Activated effector memory CD4-positive, alpha-beta T cell treated with anti-CD3 and anti-CD28 coated beads, Interleukin-2, amount 50 U/mL, for 16 hours (primary cell): ENCODE measurements at regions not wholly inside any gene's neighbourhood (a gene's known extent, or its start where the extent isn't known, plus 50 kb on each side); places are given as distances from the start of the nearest gene placed in this dataset.
"Not testable (repeated sequence)": the region's sequence is repeated elsewhere in the genome, so short reads cannot be mapped to it uniquely, and the experiment has no call there.

Experiments
- DNase-seq: peaks from one replicate; pipeline ENCODE4 v3.0.0-alpha.2; 2020

DNA sequence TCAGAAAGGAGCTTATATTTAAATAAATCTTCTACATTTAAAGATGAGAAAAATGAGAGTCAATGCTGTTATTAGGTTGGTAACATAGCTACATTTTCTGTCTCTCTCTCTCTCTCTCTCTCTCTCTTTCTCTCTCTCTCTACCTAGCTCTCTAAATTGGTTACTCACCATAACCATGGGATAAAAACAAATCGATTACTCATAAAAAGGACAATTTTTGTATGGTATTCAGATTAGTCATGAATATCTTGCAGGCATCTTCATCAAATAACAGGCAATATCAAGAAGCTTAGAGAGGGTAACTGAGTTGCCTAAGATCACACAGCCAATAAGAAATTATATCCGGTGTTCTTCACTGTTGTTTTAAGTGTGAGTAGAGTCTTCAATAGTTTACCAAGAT is 81.8 kb upstream of the ALCAM start:
- DNase-seq: no peak

DNA sequence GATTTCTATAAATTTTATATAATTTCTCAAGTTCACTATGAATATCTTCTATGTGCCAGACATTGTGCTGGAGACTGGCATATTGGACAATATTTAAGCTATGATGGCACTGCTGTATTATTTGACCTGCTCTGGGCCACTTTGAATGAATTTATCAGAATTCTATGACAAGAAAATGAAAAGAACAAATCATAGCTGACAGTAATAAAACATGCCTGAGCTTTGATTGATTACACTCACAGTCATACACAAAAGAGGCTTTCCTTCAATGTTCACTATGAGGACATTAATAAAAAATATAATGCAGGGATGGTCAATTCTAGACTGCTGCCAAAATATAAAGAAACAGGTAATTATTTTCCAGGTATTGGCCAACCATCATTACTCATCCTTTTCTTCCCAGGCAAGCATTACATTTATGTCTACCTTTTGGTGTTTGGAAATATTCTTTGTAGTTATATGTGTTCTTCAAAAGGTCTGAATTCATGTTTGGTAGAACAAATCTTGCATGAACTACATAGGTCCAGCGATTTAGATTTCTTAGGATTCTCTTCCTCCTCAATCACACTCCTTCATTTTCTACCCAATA is 81.0 kb upstream of the ALCAM start:
- DNase-seq: no peak

DNA sequence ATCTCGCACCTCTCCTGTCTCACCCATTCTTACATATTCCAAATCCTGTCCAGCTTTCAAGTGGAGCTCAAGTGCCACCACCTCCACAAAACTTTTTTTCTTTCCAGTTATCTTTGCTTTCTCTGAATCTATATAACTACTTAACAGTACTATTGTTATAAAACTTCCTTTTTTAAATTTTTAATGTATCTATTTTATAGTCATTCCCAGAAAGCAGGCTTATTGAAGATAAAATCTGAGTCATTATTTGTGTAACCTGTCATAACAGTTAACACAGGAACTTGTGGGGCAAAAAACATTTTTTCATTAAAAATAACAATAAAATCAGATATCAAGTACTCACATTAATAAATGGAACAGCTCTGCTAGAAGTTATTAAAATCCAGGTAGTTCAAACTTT is 73.3 kb upstream of the ALCAM start:
- no peak for DNase-seq

DNA sequence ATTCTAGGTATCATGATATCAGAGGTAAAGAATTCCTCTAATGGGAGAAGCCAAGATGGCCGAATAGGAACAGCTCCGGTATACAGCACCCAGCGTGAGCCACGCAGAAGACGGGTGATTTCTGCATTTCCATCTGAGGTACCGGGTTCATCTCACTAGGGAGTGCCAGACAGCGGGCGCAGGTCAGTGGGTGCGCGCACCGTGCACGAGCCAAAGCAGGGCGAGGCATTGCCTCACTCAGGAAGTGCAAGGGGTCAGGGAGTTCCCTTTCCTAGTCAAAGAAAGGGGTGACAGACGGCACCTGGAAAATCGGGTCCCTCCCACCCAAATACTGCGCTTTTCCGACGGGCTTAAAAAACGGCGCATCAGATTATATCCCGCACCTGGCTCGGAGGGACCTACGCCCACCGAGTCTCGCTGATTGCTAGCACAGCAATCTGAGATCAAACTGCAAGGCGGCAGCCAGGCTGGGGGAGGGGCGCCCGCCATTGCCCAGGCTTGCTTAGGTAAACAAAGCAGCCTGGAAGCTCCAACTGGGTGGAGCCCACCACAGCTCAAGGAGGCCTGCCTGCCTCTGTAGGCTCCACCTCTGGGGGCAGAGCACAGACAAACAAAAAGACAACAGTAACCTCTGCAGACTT is 70.4 kb upstream of the ALCAM start:
- DNase-seq: not testable (repeated sequence)

DNA sequence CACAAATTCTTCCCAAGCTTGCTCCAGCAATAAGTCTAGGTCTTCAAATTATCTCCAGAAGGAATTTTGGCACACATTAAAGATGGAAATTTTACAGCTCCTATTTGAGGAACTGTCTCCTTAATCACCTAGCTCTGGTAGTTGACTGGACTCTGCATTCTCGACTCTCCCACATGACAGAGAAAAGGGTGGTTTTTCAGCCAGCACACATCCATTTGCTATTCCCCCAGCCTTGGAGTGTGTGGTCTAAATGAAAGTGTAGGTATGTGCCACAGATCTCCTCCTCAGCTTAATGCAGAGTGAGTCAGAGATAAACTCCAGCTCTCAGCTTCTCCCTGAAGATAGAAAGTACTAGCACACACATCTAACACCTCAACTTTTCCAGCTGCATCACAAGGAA is 62.2 kb upstream of the ALCAM start:
- DNase-seq: no peak

DNA sequence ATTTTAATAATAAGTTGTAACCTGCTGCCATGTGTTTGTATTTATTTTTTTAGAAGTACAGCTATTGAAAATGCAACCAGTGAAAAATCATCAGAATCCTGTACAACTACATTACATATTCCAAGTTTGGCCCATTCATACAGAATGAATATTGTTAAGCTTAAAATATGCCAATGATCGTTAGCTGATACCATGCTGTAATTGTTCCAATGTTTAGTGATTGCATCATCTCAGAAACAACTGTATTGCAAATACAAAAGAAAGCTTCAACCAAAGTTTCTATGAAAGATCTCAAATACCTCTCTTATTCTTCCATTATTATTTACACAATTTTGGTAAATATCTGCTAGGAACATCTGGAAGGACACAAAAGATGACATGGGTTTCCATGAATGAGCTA is 51.6 kb upstream of the ALCAM start:
- no peak for DNase-seq

DNA sequence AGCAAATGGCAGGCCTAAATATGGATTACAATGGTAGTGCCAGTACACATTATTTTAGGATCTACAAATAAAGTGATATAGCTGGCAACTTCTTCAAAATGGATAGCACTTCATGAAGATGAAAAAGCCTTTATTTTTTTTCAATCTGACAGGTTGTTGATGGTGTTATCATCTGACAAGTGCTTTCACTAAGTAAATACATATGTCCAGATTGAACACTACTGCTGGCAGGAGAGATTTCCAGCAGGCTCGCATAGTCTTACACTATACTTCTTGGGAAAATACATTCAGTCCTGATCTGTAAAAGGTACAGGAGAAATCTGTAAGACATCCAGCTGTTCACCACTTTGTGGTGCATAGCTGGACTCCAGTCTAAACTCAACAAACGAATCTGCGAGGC is 50.9 kb upstream of the ALCAM start:
- DNase-seq: no peak

DNA sequence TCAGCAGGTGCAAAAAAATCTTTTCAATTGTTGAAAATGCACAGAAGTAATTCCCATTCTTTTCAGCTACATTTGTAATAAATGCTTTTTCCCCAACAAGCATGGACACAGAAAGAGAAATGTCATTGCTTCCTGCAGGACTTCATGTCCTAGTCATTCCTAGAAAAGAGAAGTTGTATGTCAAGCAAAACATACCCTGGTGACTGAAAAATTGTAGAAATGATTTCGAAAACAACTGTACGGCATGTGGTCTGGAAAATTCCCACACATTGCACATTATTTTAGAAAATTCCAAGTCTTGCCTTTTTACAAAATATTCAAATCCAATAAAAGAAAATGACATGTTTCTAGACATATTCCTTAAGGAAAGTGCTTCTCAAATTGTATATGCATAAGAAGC is 50.4 kb upstream of the ALCAM start:
- no peak for DNase-seq
